ENCODE measurements at regions not wholly inside any gene's neighbourhood (a gene's known extent, or its start where the extent isn't known, plus 50 kb on each side); places are given as distances from the start of the nearest gene placed in this dataset.
A peak's percentile ranks its signal among the peaks of the same experiment; 100 is the strongest.

- Histone ChIP-seq H3K79me2 (no peaks in the 10 kb centered on the region), H3K27ac (peak overlapping the region; percentile 74), H3K27me3 (no peaks in the 10 kb centered on the region), H2AFZ (no peak overlapping the region), H3K36me3 (replicated peaks; ENCODE audit: insufficient read depth, low read depth) (no peaks in the 10 kb centered on the region), H3K4me2 (no peak overlapping the region), H3K9me3 (ENCODE audit: low read depth) (no peaks in the 10 kb centered on the region), H3K9me2 (replicated peaks; ENCODE audit: insufficient read depth) (no peaks in the 10 kb centered on the region), H3K4me1 (ENCODE audit: insufficient read depth) (peaks cover 4% of the 10 kb centered on the region), H4K20me1 (ENCODE audit: insufficient read depth, poor library complexity, severe bottlenecking) (no peaks in the 10 kb centered on the region), H3K4me3 (no peak overlapping the region)
- no peak for DNase-seq (ENCODE audit: low spot score)
- TF ChIP-seq CTCF (IDR thresholded peaks at IDR 0.05; ENCODE audit: poor library complexity) (no peak), EZH2 (IDR thresholded peaks at IDR 0.05; ENCODE audit: borderline replicate concordance) (no peak), EZH2phosphoT487 (IDR thresholded peaks at IDR 0.05; ENCODE audit: low read depth, severe bottlenecking, unreplicated experiment) (no peak)
- 65% methylated on average over 3 of the region's 3 CpGs for WGBS (ENCODE audit: low lambda C conversion rate, missing lambda C conversion rate)
These were observed 145.3 kb upstream of the DCN start for GRCh38 chr12:91327889-91328288.

GRCh38 chr12:91327131-91327530 is 144.5 kb upstream of the DCN start:
- WGBS (ENCODE audit: low lambda C conversion rate, missing lambda C conversion rate): 52% methylated on average over 4 of the region's 4 CpGs
- Histone ChIP-seq H3K79me2 (no peaks in the 10 kb centered on the region), H3K4me2 (peak overlapping the region; percentile 43), H3K27me3 (no peaks in the 10 kb centered on the region), H3K36me3 (replicated peaks; ENCODE audit: insufficient read depth, low read depth) (no peaks in the 10 kb centered on the region), H2AFZ (no peak overlapping the region), H3K27ac (peak overlapping the region; percentile 74), H3K4me1 (ENCODE audit: insufficient read depth) (peaks cover 4% of the 10 kb centered on the region), H3K9me3 (ENCODE audit: low read depth) (no peaks in the 10 kb centered on the region), H3K9me2 (replicated peaks; ENCODE audit: insufficient read depth) (no peaks in the 10 kb centered on the region), H3K4me3 (no peak overlapping the region), H4K20me1 (ENCODE audit: insufficient read depth, poor library complexity, severe bottlenecking) (no peaks in the 10 kb centered on the region)
- no peak for DNase-seq (ENCODE audit: low spot score)
- TF ChIP-seq EZH2 (IDR thresholded peaks at IDR 0.05; ENCODE audit: borderline replicate concordance) (no peak), EZH2phosphoT487 (IDR thresholded peaks at IDR 0.05; ENCODE audit: low read depth, severe bottlenecking, unreplicated experiment) (no peak), CTCF (IDR thresholded peaks at IDR 0.05; ENCODE audit: poor library complexity) (no peak)

- no peak overlapping the region for H3K4me3 ChIP-seq
- 27% methylated on average over 2 of the region's 2 CpGs for WGBS (ENCODE audit: low lambda C conversion rate, missing lambda C conversion rate)
- H2AFZ ChIP-seq: no peak overlapping the region
- H3K27me3 ChIP-seq: no peaks in the 10 kb centered on the region
- H3K4me1 ChIP-seq (ENCODE audit: insufficient read depth): peaks cover 4% of the 10 kb centered on the region
- H3K4me2 ChIP-seq: peak overlapping the region; percentile 43
- H4K20me1 ChIP-seq (ENCODE audit: insufficient read depth, poor library complexity, severe bottlenecking): no peaks in the 10 kb centered on the region
- TF ChIP-seq EZH2 (IDR thresholded peaks at IDR 0.05; ENCODE audit: borderline replicate concordance): no peak
- peak; percentile 76 for TF ChIP-seq CTCF (IDR thresholded peaks at IDR 0.05; ENCODE audit: poor library complexity)
- H3K9me2 ChIP-seq (replicated peaks; ENCODE audit: insufficient read depth): no peaks in the 10 kb centered on the region
- peak; percentile 77 for DNase-seq (ENCODE audit: low spot score)
- no peaks in the 10 kb centered on the region for H3K79me2 ChIP-seq
- H3K36me3 ChIP-seq (replicated peaks; ENCODE audit: insufficient read depth, low read depth): no peaks in the 10 kb centered on the region
- H3K9me3 ChIP-seq (ENCODE audit: low read depth): no peaks in the 10 kb centered on the region
- H3K27ac ChIP-seq: peak overlapping the region; percentile 74
These were observed 143.7 kb upstream of the DCN start for GRCh38 chr12:91326058-91327027.

Data from hepatocyte (in vitro differentiated cells).